GM13976 (cell line): ENCODE measurements at regions not wholly inside any gene's neighbourhood (a gene's known extent, or its start where the extent isn't known, plus 50 kb on each side); places are given as distances from the start of the nearest gene placed in this dataset.

Source experiments
- DNase-seq: peaks from one replicate; pipeline ENCODE4 v3.0.0; 2012; ENCODE audit warnings: low spot score
- CTCF ChIP-seq: IDR thresholded peaks from 2 replicates; pipeline ENCODE4 v1.5.1; 2012; ENCODE audit warnings: borderline replicate concordance, mild to moderate bottlenecking; ENCODE audit not compliant: insufficient read depth; ENCODE audit errors: extremely low read depth, missing control alignments, control extremely low read depth
- in situ Hi-C: fragments of 300-500 bp; cut with MboI; formaldehyde crosslinking; loops from one replicate; pipeline ENCODE4 v1.12.0; 2022; ENCODE audit warnings: low sequenced_read_pairs, mixed read lengths, inconsistent platforms; ENCODE audit not compliant: unreplicated experiment

GRCh38 chr3:193808317-193808716, 215.3 kb downstream of the OPA1 start:
- in situ Hi-C loops = no loop called here
- TF ChIP-seq CTCF = no peak
- no peak for DNase-seq

- in situ Hi-C loops = no loop called here
- TF ChIP-seq CTCF = no peak
- DNase-seq = no peak
Measured at GRCh38 chr3:193809106-193809505, 216.1 kb downstream of the OPA1 start.

- no peak for DNase-seq
- no peak for TF ChIP-seq CTCF
- in situ Hi-C loops = no loop called here
Measured at GRCh38 chr3:193812078-193812725, 219.2 kb downstream of the OPA1 start.

GRCh38 chr3:193812791-193813500, 219.9 kb downstream of the OPA1 start:
- no peak for TF ChIP-seq CTCF
- in situ Hi-C loops = no loop called here
- no peak for DNase-seq

GRCh38 chr3:193813501-193813830, 220.5 kb downstream of the OPA1 start:
- DNase-seq = no peak
- in situ Hi-C loops = no loop called here
- no peak for TF ChIP-seq CTCF

GRCh38 chr3:193814166-193814892, 221.3 kb downstream of the OPA1 start:
- TF ChIP-seq CTCF = no peak
- DNase-seq = no peak
- in situ Hi-C loops = no loop called here
